GM21576 (cell line): ENCODE measurements at regions not wholly inside any gene's neighbourhood (a gene's known extent, or its start where the extent isn't known, plus 50 kb on each side); places are given as distances from the start of the nearest gene placed in this dataset.

ENCODE experiments used
- ATAC-seq: cut with Tn5 transposase; IDR thresholded peaks from one replicate; pipeline ENCODE4 v1.9.1; 2021; ENCODE audit warnings: mild to moderate bottlenecking, moderate library complexity; ENCODE audit not compliant: unreplicated experiment

GRCh38 chr14:32019276-32019675 lies 57.8 kb upstream of the ARHGAP5 start:
- ATAC-seq: no peak

GRCh38 chr14:32020882-32021281 lies 56.2 kb upstream of the ARHGAP5 start:
- ATAC-seq: no peak

- ATAC-seq: no peak
Observed at GRCh38 chr14:32021341-32021740, 55.8 kb upstream of the ARHGAP5 start.

- no peak for ATAC-seq
Observed at GRCh38 chr14:32022525-32022924, 54.6 kb upstream of the ARHGAP5 start.

- no peak for ATAC-seq
Observed at GRCh38 chr14:32022938-32023466, 54.1 kb upstream of the ARHGAP5 start.

GRCh38 chr14:32023540-32023939 lies 53.6 kb upstream of the ARHGAP5 start:
- no peak for ATAC-seq

GRCh38 chr14:32027255-32027939 lies 49.7 kb upstream of the ARHGAP5 start:
- ATAC-seq: no peak
